NCI-H748 (cell line): ENCODE measurements at regions not wholly inside any gene's neighbourhood (a gene's known extent, or its start where the extent isn't known, plus 50 kb on each side); places are given as distances from the start of the nearest gene placed in this dataset.
A peak's percentile ranks its signal among the peaks of the same experiment; 100 is the strongest.

Source experiments
- DNase-seq: peaks from one replicate; lab custom pipeline; 2025; ENCODE audit not compliant: unreplicated experiment; lab: John Stamatoyannopoulos, UW

DNA sequence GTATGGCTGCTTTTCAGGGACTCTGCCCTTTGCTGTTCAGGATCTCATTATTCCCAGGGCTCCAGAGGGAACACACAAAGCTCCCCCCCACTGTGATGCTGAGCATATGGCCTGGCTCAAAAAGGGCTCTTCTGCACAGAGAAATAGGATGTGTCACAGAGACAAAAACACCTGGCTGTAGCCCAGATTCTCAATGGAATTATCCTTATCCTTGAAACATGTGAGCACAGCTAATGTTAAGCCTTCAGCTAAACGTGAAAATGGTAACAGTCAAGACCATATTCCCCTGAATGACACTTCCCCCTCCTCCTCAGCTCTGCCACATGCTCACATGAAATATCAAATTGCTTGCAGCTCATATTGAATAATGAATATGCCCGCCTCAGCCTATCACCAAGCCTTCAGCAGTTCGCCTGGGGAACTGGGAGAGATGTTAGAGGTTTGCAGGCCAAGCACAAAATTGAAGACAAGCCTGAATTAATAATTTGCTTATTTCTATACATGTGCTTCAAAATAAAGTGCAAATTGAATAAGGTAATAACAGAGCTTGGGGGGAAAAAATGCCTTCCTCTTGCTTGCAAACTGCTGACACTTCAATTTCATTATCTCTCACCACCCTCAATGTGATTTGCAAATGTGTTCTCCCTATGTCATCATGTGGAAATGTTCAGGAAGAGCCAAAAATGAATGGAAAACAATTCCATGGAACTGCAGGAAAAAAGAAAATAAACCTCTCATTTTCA lies 181.0 kb upstream of the HNRNPA3 start:
- DNase-seq: peak; percentile 65

DNA sequence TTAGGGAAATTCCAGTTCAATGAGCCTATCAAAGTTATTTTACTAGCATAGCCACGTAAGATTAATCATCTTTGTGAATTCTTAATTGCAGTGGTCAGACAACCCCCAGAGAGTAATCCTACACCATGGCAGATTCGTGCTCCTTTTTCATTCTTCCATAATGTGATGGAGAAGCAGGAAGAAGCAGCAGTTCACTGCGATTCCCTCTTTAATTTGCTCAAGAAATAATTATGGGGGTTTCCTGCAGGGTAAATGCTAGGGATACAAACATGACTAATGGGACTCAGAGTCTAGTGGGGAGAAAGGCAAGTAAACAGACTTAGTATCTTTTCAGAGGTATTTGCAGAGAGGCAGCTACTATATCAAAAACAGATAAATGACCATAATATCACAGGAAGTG lies 175.8 kb upstream of the HNRNPA3 start:
- peak; percentile 96 for DNase-seq

DNA sequence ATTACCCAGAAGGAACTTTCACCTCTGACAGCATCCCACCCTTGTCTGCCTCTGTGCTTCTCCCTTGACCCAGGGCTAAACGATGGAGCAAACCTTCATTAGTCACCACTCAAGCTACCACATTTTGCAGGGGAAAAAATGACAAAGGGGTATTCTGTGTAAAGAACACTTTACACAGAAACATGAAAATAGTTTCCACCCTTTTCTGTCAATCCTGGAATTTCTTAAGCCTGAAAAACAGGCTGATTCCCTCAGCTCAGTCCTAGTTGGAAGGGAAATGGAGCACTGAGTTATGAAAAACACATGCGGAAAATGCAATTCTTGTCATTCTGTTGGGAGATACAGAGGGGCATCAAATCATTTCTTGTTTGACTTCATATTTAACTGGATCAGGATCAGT lies 175.0 kb upstream of the HNRNPA3 start:
- no peak for DNase-seq

DNA sequence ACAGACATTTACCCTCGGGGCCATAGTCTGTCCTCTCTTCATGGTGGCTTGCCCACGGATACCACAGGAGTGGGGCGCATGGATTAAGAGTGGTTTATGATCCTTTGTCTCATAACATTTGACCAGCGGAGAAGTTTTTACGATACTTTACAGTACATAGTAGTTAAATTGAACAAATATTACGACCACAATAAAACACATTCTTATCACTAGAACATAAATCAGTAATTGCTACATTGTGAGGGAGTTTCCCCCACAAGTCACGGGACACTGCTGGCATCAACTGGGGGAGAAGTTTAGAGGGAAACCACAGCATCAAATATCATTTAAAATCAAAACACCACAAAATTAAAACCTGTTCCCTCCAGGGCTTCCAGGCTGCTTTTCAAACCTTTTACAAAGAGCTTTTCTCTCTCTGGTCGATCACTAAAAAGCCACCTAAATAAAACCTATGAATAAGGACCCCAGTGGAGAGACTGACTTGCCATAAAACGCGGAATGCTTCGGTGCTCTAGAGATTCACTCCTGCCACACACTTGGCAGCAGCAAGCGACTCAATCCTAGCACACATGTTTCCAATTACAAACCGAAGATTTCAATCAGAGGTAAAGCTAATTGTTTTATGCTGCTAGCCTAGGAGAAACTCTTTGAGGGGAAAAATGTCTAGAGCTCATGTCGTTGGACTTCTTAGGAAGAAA lies 173.7 kb upstream of the HNRNPA3 start:
- DNase-seq: no peak

DNA sequence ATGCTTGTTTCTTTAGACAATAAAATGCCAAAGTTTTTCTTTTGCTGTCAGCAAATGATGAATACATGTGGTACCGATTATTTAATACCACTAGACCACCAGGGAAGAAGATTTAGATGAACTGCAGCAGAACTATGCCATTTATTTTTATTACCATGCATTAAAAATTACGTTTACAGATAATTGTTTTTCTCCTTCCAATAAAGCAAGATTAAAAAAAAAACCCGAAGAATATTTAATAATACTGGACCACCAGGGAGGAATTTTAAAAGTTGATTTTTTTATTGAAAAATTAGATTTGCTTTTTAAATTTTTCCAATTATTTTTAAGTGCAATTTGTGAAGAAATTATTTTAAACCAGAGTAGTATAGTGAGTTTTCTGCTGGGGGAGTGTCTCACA lies 170.3 kb upstream of the HNRNPA3 start:
- no peak for DNase-seq

DNA sequence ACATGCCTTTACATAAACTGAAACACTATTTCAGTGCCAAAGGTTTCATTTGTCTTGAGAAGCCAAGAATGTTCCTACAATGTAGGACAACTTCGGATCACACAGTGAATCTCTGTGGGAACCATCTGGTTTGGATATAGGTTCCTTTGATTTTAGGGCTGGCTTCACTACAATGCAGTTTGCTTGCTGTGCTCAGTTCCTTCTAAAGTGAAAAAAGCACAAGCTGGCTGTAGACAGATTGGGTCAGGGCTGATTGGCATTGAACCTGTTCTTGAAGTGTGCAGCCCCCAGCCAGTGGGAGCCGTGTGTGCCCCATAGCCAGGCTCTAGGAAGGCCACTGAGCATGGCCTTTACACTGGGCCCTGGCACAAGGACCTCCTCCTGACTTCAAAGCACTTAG lies 167.9 kb upstream of the HNRNPA3 start:
- DNase-seq: no peak

DNA sequence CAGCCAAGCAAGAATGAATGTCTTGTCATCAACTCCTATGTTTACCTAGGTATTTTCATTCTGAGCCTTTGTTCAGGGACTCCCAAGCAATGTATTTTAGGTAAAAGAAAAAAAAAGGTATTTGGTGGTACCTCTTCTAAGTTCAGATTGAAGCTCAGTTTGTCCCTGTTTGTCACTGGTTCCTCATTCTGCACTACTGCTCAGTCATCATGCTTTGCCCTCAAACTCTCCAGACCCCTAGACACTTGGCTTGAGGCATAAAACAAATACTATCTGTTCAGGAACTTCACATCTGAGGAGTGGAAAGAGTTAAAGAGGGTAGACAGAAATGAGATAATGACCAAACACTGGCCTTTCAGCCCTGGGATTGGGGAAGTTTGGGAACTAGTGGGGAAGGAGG lies 163.6 kb upstream of the HNRNPA3 start:
- no peak for DNase-seq

DNA sequence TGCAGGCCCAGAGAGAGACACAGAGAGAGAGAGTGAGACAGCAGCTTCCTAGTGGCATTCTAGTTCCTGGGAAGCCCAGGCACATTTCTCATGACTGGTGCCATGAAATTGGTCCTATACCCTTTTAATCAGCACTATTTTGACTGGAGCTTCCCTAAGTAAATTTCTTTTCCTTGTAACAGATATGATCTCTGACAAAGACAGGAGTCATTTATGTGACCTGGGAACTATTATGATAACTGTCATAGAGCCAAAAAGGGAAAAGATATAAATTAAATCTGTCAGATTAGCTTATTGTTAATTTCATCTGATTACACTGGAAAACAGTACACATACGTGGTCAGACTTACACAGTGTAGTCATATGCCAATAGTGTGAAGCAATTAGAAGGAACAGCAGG lies 161.3 kb upstream of the HNRNPA3 start:
- DNase-seq: peak; percentile 37

DNA sequence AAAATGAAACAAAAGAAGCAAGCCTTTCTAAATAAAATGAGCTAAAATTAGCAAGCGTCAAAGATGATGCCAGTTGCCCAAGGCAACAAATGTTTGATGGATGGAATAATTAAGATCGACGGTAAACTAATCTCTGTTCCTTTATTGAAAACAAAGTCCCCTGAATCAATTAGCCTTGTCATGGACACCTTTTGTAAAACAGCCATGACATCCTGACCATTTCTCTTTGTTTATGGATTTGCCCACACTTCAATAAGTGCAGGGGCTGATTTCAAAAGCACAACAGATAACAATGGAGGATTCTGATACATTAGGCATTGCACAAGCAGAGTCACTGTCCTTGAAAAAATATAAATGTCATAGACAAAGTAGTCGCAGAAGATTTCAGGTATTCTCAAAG lies 160.1 kb upstream of the HNRNPA3 start:
- DNase-seq: peak; percentile 90

DNA sequence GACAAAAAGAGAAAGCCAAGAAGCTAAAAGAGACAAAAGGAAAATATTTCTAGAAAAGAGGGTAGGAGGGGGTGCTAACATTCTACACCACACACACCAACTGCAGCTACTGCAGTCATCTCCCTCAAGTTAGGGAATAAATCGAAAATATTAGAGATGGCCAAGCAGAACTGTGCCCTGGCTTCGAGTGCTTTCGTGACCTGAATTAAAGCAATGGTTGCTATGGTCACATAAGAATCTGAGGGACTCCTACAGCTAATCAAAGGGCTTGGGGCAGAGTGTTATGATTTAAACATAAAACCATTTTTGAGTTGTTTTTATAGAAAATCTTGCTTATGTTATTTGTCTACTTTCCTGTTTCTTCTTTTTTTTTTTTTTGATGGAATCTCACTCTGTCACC lies 159.6 kb upstream of the HNRNPA3 start:
- DNase-seq: peak; percentile 46

DNA sequence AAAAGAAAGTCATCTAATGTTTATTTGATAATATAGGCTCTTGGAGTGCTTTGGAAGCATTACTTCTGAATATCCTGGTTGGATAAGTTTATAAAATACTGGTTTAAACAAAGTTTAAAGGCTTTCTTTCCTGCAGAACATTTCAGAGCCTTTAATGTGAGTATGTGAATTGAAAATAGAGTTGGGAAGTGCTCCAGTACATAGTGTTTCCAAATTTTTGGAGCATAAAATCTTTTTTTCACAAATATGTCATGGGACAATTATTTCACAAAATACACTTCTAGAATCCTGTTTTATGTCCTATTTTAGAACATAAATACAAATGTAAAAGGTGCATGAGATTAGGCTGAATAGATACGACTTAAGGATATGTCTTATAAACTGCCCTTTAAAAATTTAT lies 158.9 kb upstream of the HNRNPA3 start:
- DNase-seq: no peak

DNA sequence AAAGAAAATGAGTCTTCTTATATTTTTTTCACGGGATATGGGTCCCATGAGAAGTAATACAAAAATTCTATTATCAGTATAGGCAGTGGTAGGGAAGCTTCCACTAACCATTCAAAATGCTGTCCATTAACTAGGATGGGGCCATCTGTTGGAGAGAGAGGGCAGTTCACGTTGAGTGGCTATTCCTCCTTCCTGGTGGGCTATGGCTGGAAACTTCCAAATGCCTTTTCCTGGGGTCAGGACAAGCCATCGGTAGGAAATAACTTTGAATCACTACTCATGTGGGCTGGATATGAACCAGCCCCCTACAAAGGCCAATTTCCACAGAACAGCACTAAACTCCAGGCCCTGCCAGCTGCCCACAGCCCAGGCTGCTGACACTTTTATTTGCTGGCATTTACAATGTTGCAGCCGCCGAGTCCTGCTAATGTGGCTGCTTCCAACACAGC lies 156.1 kb upstream of the HNRNPA3 start:
- DNase-seq: peak; percentile 52

DNA sequence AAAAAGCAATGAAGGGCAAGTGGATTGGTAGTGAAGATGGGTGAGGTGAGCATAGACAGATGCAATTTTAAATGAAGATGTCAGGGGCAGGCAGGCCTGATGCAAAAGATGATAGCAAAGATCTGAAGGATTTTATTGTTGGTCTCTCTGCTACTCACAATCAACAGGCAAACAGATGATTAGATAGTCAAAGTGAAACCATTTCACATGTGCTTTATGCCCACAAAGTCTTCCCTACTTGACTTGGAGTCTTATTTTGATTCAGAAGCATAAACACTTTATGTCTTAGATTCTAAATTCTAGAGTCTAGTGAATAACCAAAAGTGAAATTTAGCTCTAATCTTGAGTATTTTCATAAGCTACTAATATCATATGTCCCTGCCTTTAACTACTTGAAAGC lies 153.8 kb upstream of the HNRNPA3 start:
- no peak for DNase-seq

DNA sequence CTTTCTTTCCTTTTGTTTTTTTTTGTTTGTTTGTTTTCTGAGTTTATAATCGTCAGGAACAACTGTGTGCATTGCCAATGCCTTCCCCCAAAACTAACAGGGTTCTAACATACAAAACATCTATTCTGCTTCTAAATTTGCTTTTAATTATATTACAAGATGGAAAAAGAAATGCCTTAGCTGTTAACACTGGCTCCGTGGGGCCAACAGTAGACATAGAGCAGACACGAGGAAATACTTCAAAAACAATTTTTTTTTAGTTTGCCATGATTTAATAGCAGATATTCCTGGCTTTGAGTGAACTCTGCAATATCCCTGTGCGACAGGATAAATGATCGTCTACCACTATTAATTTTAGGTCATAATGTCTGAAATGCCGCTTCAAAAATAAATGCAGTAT lies 153.3 kb upstream of the HNRNPA3 start:
- DNase-seq: no peak

DNA sequence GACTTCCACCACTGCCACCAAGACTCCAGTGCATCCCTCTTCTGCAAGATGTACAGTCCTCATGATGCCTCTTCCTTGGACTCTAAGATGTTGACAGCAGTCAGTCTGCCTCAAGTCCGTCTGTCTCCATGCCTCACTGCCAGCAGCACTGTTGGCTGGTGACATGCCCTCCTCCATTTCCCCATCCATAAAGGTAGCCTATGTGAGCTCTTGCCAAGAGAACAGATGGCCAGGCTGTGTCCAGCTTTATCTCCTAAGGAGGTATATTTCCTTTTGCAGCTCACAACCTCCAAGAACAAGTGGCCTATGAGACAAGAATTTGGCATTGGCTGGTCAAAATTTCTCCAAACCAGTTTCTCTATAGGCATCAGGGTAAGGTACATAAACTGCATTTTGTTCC lies 149.3 kb upstream of the HNRNPA3 start:
- DNase-seq: no peak

DNA sequence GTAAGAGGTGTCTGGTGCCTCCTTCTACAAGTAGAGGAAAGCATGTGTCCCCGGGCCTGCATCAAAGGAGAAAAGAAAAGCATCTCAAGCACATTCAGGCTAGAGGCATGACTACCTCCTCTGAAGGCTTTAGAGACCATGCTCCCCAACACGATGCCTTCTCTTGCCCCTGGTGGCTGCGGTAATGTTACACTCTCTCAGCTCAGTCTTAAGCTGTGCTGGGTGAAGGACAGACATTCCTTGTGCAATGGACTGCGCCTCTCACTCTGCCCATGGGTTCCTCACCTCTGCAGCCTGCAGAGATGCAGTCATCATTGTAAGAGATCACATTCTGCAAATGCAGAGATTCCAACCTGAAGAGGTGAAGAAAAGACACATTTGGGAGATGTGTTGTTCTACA lies 148.2 kb upstream of the HNRNPA3 start:
- DNase-seq: no peak

DNA sequence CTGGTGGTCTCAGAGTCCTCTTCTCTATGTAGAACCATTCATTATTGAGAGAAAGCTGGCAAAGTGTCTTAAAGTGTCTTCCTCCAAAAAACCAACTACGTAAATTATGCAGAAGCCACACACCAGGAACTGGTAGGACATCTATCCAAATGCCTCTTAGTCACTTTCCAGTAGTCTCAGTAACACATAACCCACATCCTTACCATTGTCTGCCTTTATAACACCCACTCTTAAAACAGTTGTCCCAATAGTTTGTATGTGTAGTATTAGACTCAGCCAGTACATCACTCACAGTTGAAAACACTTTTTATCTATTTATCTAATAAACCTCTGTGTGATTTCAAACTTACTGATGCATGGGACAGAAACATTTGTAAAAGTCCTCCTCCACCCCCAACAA lies 143.6 kb upstream of the HNRNPA3 start:
- DNase-seq: no peak

DNA sequence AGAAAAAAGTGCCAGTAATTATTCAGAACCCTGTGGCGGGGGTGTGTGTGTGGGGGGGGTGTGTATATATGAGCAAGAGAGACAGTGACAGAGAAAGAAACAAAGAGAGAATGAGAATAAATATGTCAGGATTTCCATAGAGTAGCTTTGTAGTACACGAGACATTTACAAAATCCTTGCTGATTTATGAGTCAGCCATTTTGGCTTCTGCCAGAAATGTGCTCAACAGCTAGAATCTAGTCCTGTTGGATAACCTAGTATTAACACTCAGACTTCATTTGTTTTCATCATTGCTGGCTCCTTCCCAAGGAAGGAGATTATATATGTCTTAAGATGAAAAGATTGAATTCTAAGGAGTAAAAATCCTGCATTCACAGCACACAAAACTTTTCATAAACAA lies 140.5 kb upstream of the HNRNPA3 start:
- no peak for DNase-seq

DNA sequence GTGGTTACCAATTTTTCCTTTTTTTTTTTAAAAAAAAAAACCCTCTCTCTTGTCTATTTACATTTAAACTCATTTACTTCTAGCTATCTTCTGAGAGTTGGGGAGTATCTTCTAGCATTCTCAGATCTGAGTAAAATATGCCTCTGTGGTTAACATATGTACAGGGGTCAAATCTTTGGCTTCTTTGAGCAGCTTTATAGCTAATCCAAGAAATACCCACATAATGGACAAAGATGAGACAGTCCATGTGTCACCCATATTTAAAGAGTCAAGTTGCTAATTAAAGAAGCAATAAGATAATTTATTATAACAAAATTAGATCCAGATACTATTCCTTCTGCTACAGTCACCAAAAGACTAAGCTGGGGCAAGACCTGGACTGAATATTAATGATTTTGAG lies 139.0 kb upstream of the HNRNPA3 start:
- no peak for DNase-seq

DNA sequence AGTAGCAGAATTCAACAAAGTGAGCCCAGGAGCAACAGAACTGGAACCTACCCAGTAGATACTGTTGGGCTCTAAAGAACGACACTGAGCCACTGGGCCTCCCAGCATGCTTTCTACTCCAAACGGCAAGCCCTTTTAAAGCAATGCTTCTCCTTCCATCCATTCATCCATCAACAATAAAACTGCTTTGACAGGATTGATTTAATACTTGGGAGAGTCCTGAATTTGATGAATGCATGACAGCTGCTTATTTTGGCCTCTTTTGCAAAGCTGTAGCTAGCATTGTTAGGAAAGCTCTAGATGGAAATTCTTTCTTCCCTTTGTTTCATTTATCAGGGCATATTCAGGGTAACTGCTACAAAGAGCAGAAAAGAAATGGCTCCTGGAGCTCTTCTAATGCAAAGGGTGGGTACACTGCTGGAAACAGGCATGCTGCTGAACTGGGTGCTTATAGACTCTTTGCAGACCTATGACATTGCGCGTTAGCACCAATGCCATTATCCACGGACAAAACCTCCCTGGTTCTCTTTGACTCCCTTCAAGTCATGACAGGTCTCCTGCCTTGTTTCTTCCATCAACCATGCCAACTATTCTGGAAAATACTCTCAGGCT lies 138.4 kb upstream of the HNRNPA3 start:
- no peak for DNase-seq

DNA sequence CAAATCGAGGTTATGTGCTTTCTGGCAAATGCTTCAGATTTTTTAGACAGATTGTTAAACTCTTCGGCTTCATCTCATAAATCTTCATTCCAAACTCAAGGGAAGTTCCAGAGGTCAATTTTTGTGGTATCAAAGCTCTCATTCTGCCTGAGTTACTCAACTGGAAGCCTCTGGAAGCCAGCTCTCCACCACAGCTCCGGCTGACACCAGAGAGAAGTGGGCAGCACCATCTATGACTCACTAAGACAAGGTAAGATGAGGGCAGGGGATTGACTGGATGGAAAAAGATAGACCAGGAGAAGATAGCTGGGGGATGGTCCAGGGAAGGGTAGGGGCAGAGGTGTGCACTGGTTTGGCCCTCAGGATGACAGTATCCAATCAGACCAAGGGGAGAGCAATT lies 137.3 kb upstream of the HNRNPA3 start:
- no peak for DNase-seq

DNA sequence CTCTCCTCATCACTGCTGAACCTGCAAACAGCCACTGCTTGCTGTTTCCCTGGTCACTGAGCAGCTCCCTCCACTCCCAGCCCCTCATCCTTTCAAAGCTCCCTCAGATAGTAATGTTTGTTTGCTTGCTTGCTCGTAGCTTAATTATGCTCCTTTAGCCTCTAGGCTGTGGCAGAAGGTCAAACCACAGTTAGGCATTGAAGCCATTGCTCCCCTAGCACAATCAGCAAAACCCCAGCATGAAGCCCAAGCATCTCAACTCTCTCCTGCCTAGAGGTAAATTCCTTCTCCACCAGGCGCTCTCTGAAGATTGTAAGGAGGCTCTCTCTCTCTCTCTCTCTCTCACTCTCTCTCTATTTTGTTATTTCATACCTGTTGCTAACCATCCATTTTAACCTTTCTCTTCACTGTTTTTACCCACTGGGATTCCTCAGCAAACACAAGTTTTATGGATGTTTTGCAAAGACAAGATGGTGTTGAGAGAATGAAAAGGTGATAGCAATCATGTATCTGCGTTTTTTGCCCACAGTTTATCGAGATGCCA lies 135.9 kb upstream of the HNRNPA3 start:
- DNase-seq: peak; percentile 58
